Spleen (tissue), 7 donors: ENCODE measurements at regions not wholly inside any gene's neighbourhood (a gene's known extent, or its start where the extent isn't known, plus 50 kb on each side); places are given as distances from the start of the nearest gene placed in this dataset.

ENCODE experiments used
- CTCF ChIP-seq, 11 experiments: fragments of 200-600 bp in 7 of 11; fragments of 450-650 bp in 4 of 11; sonication (generic) in 4 of 11; IDR thresholded peaks in 8 of 11; conservative IDR thresholded peaks in 3 of 11; 1 replicate in 7 of 11; 2 replicates in 4 of 11; pipeline versions ENCODE4 v1.4.0 to v1.8.0; 2016 to 2021; ENCODE audit warnings: antibody characterized with exemption in 11 of 11, inconsistent platforms in 4 of 11, mild to moderate bottlenecking in 1 of 11
- POLR2A ChIP-seq, 3 donors: fragments of 450-650 bp; IDR thresholded peaks; one replicate each; pipeline ENCODE4 v1.5.1; 2017; ENCODE audit warnings: antibody characterized with exemption in 3 of 3, mild to moderate bottlenecking in 1 of 3
- donor health status: DM: no; HTN: no; CAD: no; lungs with moderate emphysema.
- donor health status: DM: no; HTN: no; CAD: no.
- donor health status: DM: no; HTN: no; CAD: no.

GRCh38 chr6:51387907-51388306 is 569.2 kb downstream of the TFAP2B start:
- TF ChIP-seq CTCF (IDR thresholded peaks at IDR 0.05 in 8 of 11, conservative IDR thresholded peaks at IDR 0.05 in 3 of 11) (no peak), POLR2A (IDR thresholded peaks at IDR 0.05) (no peak)
